AG04449 (cell line): ENCODE measurements at regions not wholly inside any gene's neighbourhood (a gene's known extent, or its start where the extent isn't known, plus 50 kb on each side); places are given as distances from the start of the nearest gene placed in this dataset.

Source experiments
- CTCF ChIA-PET: fragments of 350-600 bp; formaldehyde crosslinking; extraction: SDS; loops from one replicate; lab custom pipeline; 2021; ENCODE audit warnings: antibody characterized with exemption; lab: Yijun Ruan, JAX
- POLR2A ChIA-PET: fragments of 400-600, 350-600 bp; formaldehyde crosslinking; extraction: SDS; loops from one replicate; lab custom pipeline; 2020; ENCODE audit warnings: antibody characterized with exemption, inconsistent platforms; lab: Yijun Ruan, JAX
- DNase-seq: peaks from one replicate; pipeline ENCODE4 v3.0.0-alpha.2; 2010; ENCODE audit warnings: low read depth, low spot score
- H3K4me3 ChIP-seq: 2 replicates; pipeline ENCODE4 v1.5.1; 2011; ENCODE audit warnings: low read depth, mild to moderate bottlenecking, control low read depth, low read length
- TF ChIP-seq, protein P1 (sequence below): IDR thresholded peaks from one replicate; pipeline ENCODE4 v1.5.1; 2011; ENCODE audit warnings: mild to moderate bottlenecking, moderate library complexity, low read length, control low read depth, inconsistent platforms; ENCODE audit not compliant: insufficient read depth; ENCODE audit errors: missing control alignments

DNA sequence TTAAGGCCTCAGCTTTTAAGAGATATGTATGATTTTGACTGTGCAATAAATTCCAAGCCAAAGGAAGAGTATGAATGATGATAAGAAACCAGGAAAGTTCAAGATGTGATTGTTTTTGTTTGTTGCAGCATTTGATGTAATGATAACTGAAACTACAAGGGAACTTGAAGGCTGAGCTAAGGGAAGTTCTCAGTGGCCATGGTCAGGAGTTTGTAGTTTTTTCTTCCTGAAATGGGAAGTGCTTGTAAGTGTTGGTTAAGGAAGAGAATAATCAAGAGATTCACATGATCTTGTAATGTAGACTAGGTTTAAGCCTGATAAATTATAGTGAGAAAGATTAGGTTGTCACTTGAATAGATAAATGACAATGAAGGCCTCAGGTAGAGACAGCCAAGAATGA lies 53.4 kb downstream of the PTCHD4 start:
- CTCF ChIA-PET = no interaction called here
- POLR2A ChIA-PET = no interaction called here
- DNase-seq = no peak
- no peak overlapping the region for H3K4me3 ChIP-seq
- TF ChIP-seq, protein P1, sequence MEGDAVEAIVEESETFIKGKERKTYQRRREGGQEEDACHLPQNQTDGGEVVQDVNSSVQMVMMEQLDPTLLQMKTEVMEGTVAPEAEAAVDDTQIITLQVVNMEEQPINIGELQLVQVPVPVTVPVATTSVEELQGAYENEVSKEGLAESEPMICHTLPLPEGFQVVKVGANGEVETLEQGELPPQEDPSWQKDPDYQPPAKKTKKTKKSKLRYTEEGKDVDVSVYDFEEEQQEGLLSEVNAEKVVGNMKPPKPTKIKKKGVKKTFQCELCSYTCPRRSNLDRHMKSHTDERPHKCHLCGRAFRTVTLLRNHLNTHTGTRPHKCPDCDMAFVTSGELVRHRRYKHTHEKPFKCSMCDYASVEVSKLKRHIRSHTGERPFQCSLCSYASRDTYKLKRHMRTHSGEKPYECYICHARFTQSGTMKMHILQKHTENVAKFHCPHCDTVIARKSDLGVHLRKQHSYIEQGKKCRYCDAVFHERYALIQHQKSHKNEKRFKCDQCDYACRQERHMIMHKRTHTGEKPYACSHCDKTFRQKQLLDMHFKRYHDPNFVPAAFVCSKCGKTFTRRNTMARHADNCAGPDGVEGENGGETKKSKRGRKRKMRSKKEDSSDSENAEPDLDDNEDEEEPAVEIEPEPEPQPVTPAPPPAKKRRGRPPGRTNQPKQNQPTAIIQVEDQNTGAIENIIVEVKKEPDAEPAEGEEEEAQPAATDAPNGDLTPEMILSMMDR = no peak

DNA sequence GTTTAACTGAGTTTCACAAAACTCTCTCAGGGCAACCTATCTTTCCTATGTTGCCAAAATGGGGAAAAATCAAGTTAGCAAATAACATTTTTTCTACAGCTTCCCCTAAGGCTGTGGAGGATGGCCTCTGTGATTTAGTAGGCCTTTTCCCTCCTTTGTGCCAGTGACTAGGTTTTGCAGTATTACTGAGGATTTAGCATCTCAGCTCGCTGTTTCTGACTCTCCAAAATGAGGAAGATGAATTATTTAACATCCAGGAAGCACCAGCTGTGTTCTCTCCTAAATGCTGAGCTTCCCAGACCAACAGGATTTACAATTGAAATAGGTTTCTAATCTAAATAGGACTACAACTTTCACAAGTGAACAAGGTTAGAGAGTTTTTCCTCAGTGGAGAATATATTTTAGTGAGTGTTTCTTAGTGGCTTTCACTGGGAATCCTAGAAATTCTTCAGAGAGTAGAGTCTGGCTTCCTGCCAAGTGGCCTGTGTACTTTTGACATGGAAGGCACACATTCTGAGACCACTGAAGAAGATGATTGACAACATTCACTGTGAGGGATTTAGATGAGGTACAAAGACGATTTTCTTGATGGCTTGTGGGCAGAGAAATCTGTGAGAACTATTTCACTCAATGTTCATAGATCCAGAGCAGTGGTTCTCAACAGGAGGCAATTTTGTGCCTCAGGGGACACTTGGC lies 62.4 kb downstream of the PTCHD4 start:
- TF ChIP-seq, protein P1 = no peak
- no peak overlapping the region for H3K4me3 ChIP-seq
- ChIA-PET CTCF (no interaction called here), POLR2A (no interaction called here)
- no peak for DNase-seq

DNA sequence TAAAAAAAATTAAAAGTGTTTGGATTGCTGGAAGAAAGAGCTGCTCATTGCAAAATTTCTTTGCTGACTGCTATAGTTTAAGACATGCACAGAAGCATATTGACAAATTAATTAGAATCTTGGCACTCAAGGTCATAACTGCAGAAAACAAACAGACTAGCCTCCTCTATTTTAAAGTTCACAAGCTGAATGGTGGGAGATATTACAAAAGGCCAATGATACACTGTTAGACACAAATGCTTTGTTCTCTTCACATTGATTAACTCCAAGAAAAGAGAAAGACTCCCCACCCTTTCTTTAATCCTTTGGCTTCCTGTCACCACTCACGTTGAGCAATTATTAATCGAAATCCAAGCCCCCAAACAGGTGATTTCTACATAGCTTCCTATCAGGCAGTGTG lies 69.1 kb downstream of the PTCHD4 start:
- TF ChIP-seq, protein P1 = no peak
- H3K4me3 ChIP-seq = no peak overlapping the region
- no peak for DNase-seq
- ChIA-PET CTCF (no interaction called here), POLR2A (no interaction called here)

DNA sequence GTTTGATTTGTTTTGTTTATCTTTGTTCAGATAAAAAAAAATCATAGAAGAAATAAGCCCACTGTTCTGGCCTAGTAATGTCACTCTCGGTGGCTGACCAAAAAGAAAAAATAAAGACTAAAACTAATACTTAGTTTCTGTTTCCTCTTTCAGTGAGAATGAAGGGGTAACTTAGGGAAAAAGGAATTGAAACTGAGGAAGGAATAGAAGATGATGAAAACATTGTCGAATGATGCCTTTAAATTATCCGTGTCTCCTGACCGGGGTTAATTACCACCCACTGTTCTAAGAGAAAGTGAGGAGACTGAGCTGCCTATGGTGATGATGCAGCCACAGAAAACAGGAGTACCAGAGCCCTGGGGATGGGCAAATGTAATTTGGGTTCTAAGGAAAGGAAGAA lies 73.1 kb downstream of the PTCHD4 start:
- TF ChIP-seq, protein P1 = no peak
- CTCF ChIA-PET = no interaction called here
- no peak for DNase-seq
- H3K4me3 ChIP-seq = no peak overlapping the region
- POLR2A ChIA-PET = no interaction called here

DNA sequence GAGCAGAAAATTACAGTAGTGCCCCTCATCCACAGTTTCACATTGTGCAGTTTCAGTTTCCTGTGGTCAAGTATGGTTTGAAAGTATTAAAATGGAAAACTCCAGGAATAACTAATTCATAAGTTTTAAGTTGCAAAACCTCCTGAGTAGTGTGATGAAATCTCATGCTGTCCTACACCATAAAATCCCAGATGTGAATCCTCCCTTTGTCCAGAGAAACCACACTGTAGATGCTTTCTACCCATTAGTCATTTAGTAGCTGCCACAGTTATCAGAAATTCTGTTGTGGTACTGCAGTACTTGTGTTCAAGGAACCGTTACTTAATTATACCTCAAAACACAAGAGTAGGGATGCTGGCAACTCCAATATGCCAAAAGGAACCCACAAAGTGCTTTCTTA lies 74.7 kb downstream of the PTCHD4 start:
- TF ChIP-seq, protein P1 = no peak
- H3K4me3 ChIP-seq = no peak overlapping the region
- no peak for DNase-seq
- ChIA-PET CTCF (no interaction called here), POLR2A (no interaction called here)

DNA sequence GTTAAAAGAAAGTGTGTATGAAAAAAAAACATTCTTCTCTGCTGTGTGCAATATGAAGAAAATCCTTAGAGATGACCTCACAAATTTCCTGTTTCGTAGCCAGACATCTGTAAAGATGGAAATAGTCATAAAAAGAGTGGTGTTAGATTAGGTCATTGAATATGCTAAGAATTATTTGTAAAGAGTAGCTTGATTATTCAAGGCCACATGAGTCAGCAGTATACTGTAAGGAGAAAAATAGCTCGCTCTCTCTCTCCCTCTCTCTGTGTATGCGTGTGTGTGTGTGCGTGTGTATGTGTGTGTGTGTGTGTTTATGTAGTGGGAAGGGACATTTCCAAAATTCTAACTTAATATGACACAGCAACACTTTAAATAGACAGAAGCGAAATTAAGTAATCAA lies 78.8 kb downstream of the PTCHD4 start:
- TF ChIP-seq, protein P1 = no peak
- CTCF ChIA-PET = no interaction called here
- H3K4me3 ChIP-seq = no peak overlapping the region
- POLR2A ChIA-PET = no interaction called here
- peak; percentile 14 for DNase-seq
